Stimulated activated CD4-positive, alpha-beta T cell treated with anti-CD3 and anti-CD28 coated beads, Interleukin-2, amount 100 ng/mL, for 48 hours (primary cell): ENCODE measurements at regions not wholly inside any gene's neighbourhood (a gene's known extent, or its start where the extent isn't known, plus 50 kb on each side); places are given as distances from the start of the nearest gene placed in this dataset.

Experiments used
- DNase-seq, 2 donors: peaks; one replicate each; pipeline ENCODE4 v3.0.0-alpha.2; 2020

DNA sequence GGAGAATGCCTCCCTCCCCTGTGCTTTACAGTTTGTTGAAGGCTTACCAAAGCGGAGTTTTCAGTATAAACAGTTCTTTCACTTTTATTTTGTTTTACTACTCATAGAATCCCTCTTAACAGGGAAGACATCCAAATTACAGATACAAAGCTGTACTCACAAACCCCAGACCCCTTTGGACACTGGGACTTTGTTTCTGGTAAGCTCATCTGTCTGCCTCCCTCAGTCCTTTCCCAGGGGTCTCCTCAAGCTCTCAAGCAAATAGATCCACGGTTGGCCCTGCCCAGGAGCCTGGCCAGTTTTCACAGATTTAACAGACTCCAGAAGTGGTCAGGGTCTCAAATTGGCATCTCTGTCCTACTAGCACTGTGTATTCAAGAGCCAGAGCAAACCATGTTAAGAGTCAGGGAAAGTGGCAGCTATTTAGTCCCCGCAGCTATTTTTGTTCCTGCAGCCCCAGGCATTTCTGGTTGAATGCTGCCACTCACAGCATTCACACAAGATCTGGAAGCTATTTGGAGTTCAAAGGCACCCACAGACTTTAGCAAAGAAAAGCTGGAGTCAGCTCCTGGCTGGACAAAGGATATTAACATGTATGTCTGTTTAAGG is 54.2 kb downstream of the TMEM100 start:
- no peak for DNase-seq

DNA sequence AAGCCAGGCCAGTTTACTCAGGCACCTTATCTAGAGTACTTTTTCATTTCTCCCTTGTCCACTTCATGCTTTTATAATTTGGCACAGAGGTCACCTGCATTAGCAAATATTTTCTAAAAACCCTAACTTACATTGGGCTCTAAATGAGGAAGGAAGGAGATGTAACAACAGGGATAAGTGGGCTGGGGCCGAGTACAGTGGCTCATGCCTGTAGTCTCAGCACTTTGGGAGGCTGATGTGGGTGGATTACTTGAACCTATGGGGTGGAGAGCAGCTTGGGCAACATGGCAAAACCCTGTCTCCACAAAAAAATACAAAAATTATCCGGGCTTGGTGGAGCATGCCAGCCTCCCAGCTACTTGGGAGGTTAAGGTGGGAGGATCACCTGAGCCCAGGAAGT is 55.9 kb downstream of the TMEM100 start:
- DNase-seq = no peak

DNA sequence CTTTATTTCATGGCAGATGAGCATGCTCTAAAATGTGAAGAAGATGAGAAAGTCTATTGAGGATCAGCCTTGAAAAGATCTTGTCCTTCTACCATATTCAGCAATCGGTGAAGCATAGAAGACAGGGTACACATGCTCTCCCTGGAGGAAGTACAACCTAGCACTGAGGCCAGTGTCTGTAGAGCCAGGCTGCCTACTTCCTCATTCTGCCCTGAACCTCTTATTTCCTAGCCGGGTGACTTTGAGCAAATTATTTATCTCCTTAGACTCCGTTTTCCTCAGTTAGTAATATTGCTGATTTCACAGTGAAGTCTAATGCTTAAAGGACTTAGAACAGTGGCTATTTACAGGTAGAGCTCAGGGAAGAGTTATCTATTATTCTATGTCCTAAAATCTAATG is 58.4 kb downstream of the TMEM100 start:
- DNase-seq = no peak

DNA sequence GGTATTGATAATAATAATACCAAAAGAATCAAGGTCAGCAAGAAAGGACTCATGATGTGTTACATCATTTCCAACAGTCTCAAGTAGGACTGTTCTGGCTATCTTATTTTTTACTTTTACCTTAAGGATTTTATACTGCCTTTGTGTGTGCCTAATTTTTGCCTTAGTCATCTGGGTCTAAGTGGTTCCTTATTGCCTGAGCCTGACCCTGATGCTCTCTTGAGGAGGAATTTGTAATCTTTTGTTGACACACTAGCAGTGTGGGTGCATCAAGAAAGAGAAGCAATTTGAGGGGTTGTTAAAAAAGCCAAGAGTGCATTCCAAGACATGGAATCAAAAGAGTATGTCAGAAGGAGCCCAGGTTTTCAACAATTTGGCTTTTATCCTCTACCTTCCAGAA is 59.3 kb downstream of the TMEM100 start:
- DNase-seq = no peak

DNA sequence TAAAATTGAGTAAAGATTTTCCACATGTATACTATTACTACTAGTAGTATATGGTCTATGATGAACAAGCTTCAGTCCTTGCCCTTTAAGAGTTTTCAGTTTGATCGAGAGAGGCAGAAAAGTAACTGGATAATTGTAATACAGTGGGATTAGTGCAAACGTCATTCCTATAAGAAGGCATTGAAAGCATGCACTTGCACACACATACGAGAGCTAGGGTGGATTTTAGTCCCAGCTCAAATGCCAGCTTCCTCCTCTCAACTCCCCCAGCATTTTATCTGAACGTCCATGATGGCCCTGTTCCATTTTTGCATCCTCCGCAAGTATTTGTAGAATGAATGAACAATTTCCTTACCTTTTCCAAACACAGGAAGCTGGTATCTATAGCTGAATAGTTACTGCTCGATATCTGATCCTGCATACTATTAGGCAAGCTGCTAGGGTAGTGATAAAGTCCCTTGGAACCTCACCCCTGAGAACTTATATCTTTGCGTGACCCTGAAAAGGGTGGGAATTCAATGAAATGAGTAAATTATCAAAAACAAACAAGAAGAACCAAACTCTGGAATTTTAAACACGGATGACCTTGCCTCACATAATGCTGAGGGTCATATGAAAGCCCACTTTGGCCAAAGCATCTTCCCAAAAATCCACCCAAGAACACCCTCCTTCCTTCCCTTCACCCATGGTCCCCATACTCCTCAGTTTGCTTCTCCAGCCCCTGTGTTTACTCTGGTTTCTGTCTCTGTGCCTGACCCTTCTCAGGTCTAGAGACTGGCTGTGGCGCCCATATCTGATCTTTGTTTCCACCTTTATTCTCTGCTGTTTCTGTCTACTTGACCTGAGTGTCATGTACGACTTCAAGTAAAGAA is 60.5 kb downstream of the TMEM100 start:
- no peak for DNase-seq

DNA sequence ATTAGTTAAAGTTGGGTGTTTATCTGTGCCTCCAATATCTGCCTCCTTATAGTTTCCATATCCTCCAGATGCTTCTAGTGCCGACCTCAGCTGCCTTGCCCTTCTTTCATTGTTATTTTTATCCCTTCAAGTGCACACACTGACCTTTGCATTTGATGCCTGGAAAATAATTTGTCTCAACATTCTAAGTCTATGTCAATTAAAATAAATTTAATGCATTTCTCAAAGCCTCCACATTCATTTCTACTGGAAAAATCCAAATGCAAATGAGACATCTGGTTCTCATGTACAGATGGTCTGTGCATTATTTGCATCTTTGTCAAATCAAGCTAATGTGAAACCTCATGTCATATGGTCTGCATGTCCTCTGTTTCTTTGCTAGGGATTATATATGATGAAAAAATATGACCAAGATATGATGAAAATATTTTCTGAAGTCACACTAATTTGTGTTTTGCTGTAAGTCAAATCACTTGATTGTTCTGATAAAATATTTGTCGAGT is 61.4 kb downstream of the TMEM100 start:
- no peak for DNase-seq

- no peak for DNase-seq
Measured at GRCh38 chr17:55660178-55660886, 62.3 kb downstream of the TMEM100 start.

GRCh38 chr17:55659661-55660060 is 63.0 kb downstream of the TMEM100 start:
- DNase-seq = no peak

GRCh38 chr17:55655777-55656176 is 66.9 kb downstream of the TMEM100 start:
- no peak for DNase-seq

DNA sequence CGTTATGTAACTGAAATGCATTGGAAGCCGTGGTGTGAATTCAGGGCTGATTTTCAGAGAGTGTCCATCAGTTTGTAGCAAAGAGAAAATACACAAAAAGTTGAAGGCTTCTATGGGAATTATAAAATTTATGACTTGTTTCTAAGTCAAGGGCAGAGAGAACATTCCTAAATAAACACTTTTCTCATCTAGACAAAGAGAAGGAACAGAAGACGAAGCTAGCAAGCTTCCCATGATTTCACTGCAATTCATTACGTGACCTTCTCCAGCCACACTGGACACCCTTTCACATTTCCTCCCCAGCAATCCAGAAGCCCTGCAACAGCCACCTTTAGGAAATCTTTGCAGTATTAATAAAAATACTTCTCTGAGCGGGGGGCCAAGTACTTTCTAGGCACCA is 67.8 kb downstream of the TMEM100 start:
- no peak for DNase-seq

- DNase-seq = no peak
Measured at GRCh38 chr17:55654022-55654421, 68.6 kb downstream of the TMEM100 start.

- DNase-seq = no peak
Measured at GRCh38 chr17:55652825-55653224, 69.8 kb downstream of the TMEM100 start.

DNA sequence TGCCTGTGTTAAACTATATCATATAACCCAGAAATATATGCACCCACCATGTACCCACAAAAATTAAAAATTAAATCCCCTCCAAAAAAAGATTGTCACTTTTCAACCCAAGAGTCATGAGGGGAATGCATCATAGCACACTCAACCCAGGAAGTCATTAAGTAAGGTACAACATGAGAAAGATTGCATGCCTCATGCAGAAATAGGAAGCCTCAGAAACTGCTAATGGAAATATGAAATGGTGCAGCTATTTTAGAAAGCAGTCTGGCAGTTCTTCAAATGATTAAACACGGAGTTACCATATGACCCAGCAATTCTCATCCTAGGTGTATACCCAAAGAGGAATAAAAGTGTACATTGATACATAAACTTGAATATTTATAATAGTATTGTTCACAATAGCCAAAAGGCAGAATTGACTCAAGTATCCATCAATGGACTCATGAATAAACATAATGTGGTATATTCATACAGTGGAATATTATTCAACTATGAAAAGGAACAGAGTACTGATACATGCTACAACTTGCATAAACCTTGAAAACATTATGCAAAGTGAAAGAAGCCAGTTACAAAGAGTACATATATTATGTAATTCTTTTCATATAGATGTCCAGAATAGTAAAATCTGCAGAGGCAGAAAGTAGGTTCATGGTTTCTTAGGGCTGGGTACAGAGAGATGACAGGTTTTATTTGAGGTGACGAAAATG is 70.4 kb downstream of the TMEM100 start:
- DNase-seq = no peak

GRCh38 chr17:55649957-55650597 is 72.6 kb downstream of the TMEM100 start:
- no peak for DNase-seq

- DNase-seq = no peak
Measured at GRCh38 chr17:55648086-55648485, 74.6 kb downstream of the TMEM100 start.

- no peak for DNase-seq
Measured at GRCh38 chr17:55645361-55645760, 77.3 kb downstream of the TMEM100 start.

DNA sequence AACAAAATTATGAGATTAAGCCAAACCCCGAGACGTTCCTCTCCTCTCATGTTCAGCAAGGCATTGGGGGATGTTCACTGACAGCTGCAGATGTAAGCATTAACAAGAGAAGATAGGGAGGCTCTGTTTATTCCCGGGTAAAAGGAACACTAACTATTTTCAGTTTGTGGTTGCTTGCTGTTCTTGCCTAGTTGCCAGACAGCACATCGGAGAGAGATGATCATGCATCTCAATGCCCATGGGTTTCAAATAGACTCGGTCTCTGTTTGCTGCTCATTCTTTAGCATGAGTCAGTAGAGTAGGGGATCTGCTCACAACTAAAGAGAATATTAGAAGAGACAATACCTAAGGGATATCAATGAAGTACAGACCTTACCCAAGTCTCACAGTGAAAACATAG is 78.3 kb downstream of the TMEM100 start:
- no peak for DNase-seq

DNA sequence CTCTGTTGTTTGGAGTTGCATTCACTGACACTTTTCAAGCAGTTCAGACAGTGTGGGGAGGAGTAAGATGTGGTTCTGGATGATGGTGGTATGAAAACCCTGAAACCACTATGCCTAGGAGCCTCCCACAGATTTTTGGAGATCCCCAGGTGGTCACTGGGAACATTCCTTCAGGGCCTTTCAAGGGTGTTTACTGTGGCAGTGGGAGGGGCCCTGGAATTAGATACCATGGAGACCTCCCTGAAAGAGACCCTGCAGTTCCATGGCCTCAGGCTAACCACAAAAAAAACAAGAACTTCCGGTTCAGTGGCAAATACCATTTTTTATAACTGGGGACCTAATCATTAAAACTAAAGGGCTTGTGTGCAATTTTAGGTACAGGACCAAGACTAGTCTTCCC is 79.9 kb downstream of the TMEM100 start:
- no peak for DNase-seq

DNA sequence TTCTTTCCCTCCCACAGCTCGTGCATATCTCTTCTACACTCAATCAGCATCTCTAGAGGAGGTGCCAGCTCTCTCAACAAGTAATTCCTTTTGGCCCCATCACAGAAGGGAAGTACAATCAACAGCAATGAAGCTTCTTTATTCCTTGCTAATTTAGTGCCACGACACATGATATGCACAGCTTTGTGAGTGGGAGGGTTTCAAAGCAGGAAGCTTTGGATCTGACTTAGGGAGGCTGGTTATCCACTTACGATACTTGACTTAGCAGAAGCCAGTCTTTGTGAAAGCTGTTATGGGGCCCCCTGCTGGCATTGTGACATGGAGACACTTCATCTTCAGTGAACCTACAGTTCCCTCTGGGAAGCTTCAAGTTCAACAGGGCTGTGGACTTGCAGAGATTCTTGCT is 81.0 kb downstream of the TMEM100 start:
- peak; percentile 11 to 26 for DNase-seq

DNA sequence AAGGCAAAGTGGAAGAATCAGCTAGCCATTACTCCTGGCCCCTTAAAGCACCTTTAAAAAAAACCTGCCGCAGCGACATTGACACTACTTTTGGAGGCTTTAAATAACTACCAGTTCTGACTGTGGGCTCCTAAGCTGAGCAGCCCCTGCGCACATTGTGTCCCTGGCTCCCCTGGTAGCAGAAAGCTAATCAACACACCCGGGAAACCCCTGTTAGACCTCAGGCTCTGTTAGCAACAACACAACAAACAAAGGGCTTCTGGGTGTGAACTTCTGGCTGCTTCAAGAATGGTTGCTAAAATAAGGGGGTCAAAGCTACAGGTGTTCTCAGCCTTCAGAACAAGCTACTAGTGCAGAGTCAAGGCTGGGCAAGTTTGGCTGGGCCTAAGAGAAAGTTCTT is 83.6 kb downstream of the TMEM100 start:
- DNase-seq = no peak

DNA sequence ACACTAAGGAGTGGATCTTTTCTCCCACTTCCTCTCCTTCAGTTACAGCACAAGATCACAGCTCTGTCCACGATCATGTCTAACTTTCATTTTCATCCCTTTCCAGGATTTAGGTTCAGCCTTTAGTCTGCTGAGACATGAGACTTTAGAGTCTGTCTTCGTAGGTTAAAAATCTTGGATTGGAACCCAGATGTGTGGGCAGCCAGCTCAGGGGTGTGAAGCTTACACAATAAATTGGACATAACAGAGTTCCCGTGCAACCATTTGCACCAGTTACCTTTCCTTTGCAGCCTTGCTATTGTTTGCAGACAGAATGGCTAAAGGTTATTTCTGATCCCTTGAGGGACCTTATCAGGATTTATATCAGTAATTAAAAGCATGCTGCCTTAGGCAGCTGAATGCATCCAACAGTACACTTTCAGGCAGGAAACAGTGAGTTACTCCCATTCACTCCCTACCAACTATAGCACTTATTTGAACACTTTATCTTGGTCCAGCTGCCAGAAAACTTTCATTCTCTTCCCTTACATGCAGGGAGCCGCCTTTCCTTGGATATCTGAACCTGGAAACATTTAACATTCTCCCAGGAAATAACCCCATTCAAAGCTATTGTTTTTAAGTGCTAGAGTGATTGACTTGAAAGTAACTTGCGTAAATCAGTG is 87.3 kb downstream of the TMEM100 start:
- no peak for DNase-seq

- no peak for DNase-seq
Measured at GRCh38 chr17:55634702-55635101, 88.0 kb downstream of the TMEM100 start.
